WTC11 (cell line): ENCODE measurements at regions not wholly inside any gene's neighbourhood (a gene's known extent, or its start where the extent isn't known, plus 50 kb on each side); places are given as distances from the start of the nearest gene placed in this dataset.

Experiments
- ATAC-seq: fragments of 200-7000 bp; cut with Tn5 transposase; 2 replicates; pipeline ENCODE4 v1.10.0; 2021; ENCODE audit warnings: mild to moderate bottlenecking, moderate library complexity
- CTCF ChIA-PET: fragments of 300-600 bp; sonication (Branson Sonifier 250); formaldehyde crosslinking; loops from one replicate; lab custom pipeline; 2021; ENCODE audit warnings: antibody characterized with exemption; lab: Charles Lee
- POLR2A ChIA-PET: fragments of 350-600 bp; sonication (Branson Sonifier 250); formaldehyde crosslinking; loops from one replicate; lab custom pipeline; 2021; ENCODE audit warnings: antibody characterized with exemption; lab: Charles Lee
- DNase-seq: peaks from one replicate; pipeline ENCODE4 v3.0.0; 2021; ENCODE audit warnings: low spot score
- H3K27ac Mint-ChIP-seq: 2 replicates; pipeline ENCODE4 v1.8.0; 2021; ENCODE audit warnings: mixed read lengths
- H3K27me3 Mint-ChIP-seq: 2 replicates; pipeline ENCODE4 v1.8.0; 2021; ENCODE audit warnings: low read depth, mild to moderate bottlenecking, moderate library complexity, mixed read lengths
- H3K36me3 Mint-ChIP-seq: 2 replicates; pipeline ENCODE4 v1.8.0; 2021; ENCODE audit warnings: mixed read lengths
- H3K4me1 Mint-ChIP-seq: 2 replicates; pipeline ENCODE4 v1.8.0; 2022; ENCODE audit warnings: mixed read lengths
- H3K4me3 Mint-ChIP-seq: 2 replicates; pipeline ENCODE4 v1.8.0; 2021; ENCODE audit warnings: mild to moderate bottlenecking, moderate library complexity, mixed read lengths
- H3K9me3 Mint-ChIP-seq: 2 replicates; pipeline ENCODE4 v1.8.0; 2021; ENCODE audit warnings: mixed read lengths
- ETV6 ChIP-seq: sonication (generic); formaldehyde crosslinking; IDR thresholded peaks from 2 replicates; pipeline ENCODE4 v1.8.1; 2022; ENCODE audit warnings: mild to moderate bottlenecking, missing genetic modification reagents
- JAZF1 ChIP-seq: fragments of 250-450 bp; sonication (Bioruptor Pico); IDR thresholded peaks from 2 replicates; pipeline ENCODE4 v1.9.0; 2021; ENCODE audit warnings: moderate library complexity, mild to moderate bottlenecking, inconsistent platforms
- MYBL2 ChIP-seq: sonication (generic); formaldehyde crosslinking; IDR thresholded peaks from 2 replicates; pipeline ENCODE4 v1.8.1; 2023; ENCODE audit warnings: mild to moderate bottlenecking, moderate library complexity, missing genetic modification reagents
- ZNF263 ChIP-seq: sonication (generic); formaldehyde crosslinking; IDR thresholded peaks from 2 replicates; pipeline ENCODE4 v1.8.1; 2022; ENCODE audit warnings: low read depth, mild to moderate bottlenecking, moderate library complexity, missing genetic modification reagents
- TF ChIP-seq, protein P1 (sequence below): sonication (generic); formaldehyde crosslinking; IDR thresholded peaks from 2 replicates; pipeline ENCODE4 v1.8.1; 2022; ENCODE audit warnings: missing genetic modification reagents, borderline replicate concordance
- TF ChIP-seq, protein P2 (sequence below): sonication (generic); formaldehyde crosslinking; conservative IDR thresholded peaks from 2 replicates; pipeline ENCODE4 v1.8.1; 2023; ENCODE audit warnings: mild to moderate bottlenecking, low read depth, missing genetic modification reagents, moderate library complexity
- TF ChIP-seq, protein P3 (sequence below): sonication (generic); formaldehyde crosslinking; IDR thresholded peaks from 2 replicates; pipeline ENCODE4 v1.8.0; 2022; ENCODE audit warnings: mild to moderate bottlenecking, missing genetic modification reagents
- TF ChIP-seq, protein P4 (sequence below): sonication (generic); formaldehyde crosslinking; IDR thresholded peaks from 2 replicates; pipeline ENCODE4 v1.8.1; 2022; ENCODE audit warnings: low read depth, missing genetic modification reagents, borderline replicate concordance
- TF ChIP-seq, protein P5 (sequence below): fragments of 250-450 bp; sonication (Bioruptor Pico); IDR thresholded peaks from 2 replicates; pipeline ENCODE4 v1.9.0; 2021; ENCODE audit warnings: moderate library complexity, mild to moderate bottlenecking, inconsistent platforms, borderline replicate concordance
- TF ChIP-seq, protein P6 (sequence below): sonication (generic); formaldehyde crosslinking; IDR thresholded peaks from 2 replicates; pipeline ENCODE4 v1.8.1; 2023; ENCODE audit warnings: mild to moderate bottlenecking, missing genetic modification reagents
- TF ChIP-seq, protein P7 (sequence below): sonication (generic); formaldehyde crosslinking; IDR thresholded peaks from 2 replicates; pipeline ENCODE4 v1.8.1; 2023; ENCODE audit warnings: mild to moderate bottlenecking, missing genetic modification reagents, moderate library complexity
- TF ChIP-seq, protein P8 (sequence below): sonication (generic); formaldehyde crosslinking; IDR thresholded peaks from 2 replicates; pipeline ENCODE4 v1.8.0; 2023; ENCODE audit warnings: missing genetic modification reagents
- TF ChIP-seq, protein P9 (sequence below): sonication (generic); formaldehyde crosslinking; IDR thresholded peaks from 2 replicates; pipeline ENCODE4 v1.8.1; 2023; ENCODE audit warnings: mild to moderate bottlenecking, missing genetic modification reagents, borderline replicate concordance

DNA sequence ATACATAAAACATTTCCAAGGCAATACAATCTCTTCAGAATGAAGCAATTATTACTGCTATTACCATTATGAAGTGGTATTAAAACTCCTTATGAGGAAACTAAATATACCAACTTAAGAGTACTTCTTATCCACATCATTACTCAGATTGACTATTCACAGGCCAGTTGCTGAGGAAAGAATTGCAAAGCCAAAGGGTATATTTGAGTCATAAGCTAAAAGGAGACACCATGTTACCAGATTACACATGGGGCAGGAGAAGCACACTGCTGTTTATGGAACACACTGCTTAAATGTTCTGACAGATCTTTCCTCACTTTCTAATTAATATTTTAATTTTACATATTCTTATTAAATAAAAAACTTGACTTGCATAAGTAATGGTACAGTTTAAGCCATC, 1726.4 kb upstream of the NUDT12 start (continued):
- TF ChIP-seq, protein P1, sequence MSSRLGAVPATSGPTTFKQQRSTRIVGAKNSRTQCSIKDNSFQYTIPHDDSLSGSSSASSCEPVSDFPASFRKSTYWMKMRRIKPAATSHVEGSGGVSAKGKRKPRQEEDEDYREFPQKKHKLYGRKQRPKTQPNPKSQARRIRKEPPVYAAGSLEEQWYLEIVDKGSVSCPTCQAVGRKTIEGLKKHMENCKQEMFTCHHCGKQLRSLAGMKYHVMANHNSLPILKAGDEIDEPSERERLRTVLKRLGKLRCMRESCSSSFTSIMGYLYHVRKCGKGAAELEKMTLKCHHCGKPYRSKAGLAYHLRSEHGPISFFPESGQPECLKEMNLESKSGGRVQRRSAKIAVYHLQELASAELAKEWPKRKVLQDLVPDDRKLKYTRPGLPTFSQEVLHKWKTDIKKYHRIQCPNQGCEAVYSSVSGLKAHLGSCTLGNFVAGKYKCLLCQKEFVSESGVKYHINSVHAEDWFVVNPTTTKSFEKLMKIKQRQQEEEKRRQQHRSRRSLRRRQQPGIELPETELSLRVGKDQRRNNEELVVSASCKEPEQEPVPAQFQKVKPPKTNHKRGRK (CRISPR knock-in tag), result no peak
- TF ChIP-seq, protein P2, sequence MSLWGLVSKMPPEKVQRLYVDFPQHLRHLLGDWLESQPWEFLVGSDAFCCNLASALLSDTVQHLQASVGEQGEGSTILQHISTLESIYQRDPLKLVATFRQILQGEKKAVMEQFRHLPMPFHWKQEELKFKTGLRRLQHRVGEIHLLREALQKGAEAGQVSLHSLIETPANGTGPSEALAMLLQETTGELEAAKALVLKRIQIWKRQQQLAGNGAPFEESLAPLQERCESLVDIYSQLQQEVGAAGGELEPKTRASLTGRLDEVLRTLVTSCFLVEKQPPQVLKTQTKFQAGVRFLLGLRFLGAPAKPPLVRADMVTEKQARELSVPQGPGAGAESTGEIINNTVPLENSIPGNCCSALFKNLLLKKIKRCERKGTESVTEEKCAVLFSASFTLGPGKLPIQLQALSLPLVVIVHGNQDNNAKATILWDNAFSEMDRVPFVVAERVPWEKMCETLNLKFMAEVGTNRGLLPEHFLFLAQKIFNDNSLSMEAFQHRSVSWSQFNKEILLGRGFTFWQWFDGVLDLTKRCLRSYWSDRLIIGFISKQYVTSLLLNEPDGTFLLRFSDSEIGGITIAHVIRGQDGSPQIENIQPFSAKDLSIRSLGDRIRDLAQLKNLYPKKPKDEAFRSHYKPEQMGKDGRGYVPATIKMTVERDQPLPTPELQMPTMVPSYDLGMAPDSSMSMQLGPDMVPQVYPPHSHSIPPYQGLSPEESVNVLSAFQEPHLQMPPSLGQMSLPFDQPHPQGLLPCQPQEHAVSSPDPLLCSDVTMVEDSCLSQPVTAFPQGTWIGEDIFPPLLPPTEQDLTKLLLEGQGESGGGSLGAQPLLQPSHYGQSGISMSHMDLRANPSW, result no peak
- no peak for TF ChIP-seq MYBL2 (CRISPR knock-in tag)
- TF ChIP-seq, protein P3, sequence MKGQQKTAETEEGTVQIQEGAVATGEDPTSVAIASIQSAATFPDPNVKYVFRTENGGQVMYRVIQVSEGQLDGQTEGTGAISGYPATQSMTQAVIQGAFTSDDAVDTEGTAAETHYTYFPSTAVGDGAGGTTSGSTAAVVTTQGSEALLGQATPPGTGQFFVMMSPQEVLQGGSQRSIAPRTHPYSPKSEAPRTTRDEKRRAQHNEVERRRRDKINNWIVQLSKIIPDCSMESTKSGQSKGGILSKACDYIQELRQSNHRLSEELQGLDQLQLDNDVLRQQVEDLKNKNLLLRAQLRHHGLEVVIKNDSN, result no peak
- TF ChIP-seq, protein P4, sequence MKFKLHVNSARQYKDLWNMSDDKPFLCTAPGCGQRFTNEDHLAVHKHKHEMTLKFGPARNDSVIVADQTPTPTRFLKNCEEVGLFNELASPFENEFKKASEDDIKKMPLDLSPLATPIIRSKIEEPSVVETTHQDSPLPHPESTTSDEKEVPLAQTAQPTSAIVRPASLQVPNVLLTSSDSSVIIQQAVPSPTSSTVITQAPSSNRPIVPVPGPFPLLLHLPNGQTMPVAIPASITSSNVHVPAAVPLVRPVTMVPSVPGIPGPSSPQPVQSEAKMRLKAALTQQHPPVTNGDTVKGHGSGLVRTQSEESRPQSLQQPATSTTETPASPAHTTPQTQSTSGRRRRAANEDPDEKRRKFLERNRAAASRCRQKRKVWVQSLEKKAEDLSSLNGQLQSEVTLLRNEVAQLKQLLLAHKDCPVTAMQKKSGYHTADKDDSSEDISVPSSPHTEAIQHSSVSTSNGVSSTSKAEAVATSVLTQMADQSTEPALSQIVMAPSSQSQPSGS, result no peak
- TF ChIP-seq, protein P5, sequence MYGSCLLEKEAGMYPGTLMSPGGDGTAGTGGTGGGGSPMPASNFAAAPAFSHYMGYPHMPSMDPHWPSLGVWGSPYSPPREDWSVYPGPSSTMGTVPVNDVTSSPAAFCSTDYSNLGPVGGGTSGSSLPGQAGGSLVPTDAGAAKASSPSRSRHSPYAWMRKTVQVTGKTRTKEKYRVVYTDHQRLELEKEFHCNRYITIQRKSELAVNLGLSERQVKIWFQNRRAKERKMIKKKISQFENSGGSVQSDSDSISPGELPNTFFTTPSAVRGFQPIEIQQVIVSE (CRISPR knock-in tag), result no peak
- no peak for TF ChIP-seq JAZF1 (CRISPR knock-in tag)
- TF ChIP-seq, protein P6, sequence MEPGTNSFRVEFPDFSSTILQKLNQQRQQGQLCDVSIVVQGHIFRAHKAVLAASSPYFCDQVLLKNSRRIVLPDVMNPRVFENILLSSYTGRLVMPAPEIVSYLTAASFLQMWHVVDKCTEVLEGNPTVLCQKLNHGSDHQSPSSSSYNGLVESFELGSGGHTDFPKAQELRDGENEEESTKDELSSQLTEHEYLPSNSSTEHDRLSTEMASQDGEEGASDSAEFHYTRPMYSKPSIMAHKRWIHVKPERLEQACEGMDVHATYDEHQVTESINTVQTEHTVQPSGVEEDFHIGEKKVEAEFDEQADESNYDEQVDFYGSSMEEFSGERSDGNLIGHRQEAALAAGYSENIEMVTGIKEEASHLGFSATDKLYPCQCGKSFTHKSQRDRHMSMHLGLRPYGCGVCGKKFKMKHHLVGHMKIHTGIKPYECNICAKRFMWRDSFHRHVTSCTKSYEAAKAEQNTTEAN (CRISPR knock-in tag), result no peak
- TF ChIP-seq ETV6 (CRISPR knock-in tag), result no peak
- TF ChIP-seq, protein P7, sequence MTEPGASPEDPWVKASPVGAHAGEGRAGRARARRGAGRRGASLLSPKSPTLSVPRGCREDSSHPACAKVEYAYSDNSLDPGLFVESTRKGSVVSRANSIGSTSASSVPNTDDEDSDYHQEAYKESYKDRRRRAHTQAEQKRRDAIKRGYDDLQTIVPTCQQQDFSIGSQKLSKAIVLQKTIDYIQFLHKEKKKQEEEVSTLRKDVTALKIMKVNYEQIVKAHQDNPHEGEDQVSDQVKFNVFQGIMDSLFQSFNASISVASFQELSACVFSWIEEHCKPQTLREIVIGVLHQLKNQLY (CRISPR knock-in tag), result no peak
- TF ChIP-seq, protein P8, sequence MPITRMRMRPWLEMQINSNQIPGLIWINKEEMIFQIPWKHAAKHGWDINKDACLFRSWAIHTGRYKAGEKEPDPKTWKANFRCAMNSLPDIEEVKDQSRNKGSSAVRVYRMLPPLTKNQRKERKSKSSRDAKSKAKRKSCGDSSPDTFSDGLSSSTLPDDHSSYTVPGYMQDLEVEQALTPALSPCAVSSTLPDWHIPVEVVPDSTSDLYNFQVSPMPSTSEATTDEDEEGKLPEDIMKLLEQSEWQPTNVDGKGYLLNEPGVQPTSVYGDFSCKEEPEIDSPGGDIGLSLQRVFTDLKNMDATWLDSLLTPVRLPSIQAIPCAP (CRISPR knock-in tag), result no peak

DNA sequence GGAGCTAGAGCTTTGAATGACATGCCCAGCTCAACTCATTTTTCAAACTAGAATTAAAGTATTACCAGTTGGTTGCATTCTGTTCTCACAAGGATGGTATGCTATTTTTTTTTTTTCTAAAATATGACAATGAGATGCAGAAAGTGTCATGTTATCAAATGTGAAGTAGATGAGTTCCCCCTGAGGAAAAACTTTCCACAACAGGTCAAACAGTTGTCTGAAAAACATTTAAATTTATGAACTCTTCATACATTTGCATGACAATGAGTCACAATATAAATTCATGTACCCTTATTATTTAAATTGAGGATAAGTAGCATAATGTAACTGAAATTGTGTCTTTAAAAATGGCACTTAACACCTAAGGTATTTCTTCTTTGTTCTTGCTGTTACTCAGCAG, 1720.5 kb upstream of the NUDT12 start:
- no peak overlapping the region for H3K27ac Mint-ChIP-seq
- H3K4me3 Mint-ChIP-seq, result no peak overlapping the region
- TF ChIP-seq ZNF263 (CRISPR knock-in tag), result no peak
- TF ChIP-seq, protein P9, sequence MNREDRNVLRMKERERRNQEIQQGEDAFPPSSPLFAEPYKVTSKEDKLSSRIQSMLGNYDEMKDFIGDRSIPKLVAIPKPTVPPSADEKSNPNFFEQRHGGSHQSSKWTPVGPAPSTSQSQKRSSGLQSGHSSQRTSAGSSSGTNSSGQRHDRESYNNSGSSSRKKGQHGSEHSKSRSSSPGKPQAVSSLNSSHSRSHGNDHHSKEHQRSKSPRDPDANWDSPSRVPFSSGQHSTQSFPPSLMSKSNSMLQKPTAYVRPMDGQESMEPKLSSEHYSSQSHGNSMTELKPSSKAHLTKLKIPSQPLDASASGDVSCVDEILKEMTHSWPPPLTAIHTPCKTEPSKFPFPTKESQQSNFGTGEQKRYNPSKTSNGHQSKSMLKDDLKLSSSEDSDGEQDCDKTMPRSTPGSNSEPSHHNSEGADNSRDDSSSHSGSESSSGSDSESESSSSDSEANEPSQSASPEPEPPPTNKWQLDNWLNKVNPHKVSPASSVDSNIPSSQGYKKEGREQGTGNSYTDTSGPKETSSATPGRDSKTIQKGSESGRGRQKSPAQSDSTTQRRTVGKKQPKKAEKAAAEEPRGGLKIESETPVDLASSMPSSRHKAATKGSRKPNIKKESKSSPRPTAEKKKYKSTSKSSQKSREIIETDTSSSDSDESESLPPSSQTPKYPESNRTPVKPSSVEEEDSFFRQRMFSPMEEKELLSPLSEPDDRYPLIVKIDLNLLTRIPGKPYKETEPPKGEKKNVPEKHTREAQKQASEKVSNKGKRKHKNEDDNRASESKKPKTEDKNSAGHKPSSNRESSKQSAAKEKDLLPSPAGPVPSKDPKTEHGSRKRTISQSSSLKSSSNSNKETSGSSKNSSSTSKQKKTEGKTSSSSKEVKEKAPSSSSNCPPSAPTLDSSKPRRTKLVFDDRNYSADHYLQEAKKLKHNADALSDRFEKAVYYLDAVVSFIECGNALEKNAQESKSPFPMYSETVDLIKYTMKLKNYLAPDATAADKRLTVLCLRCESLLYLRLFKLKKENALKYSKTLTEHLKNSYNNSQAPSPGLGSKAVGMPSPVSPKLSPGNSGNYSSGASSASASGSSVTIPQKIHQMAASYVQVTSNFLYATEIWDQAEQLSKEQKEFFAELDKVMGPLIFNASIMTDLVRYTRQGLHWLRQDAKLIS (CRISPR knock-in tag), result no peak
- TF ChIP-seq, all 79 proteins: peak for 0
- peaks cover 4% of the 10 kb centered on the region; the same call in 1 of the 2 replicates for H3K9me3 Mint-ChIP-seq
- no peaks in the 10 kb centered on the region for H3K27me3 Mint-ChIP-seq
- 0 out of 2 replicates have a peak, but pooled peaks cover 3% of the 10 kb centered on the region for H3K4me1 Mint-ChIP-seq
- DNase-seq (no peak), ATAC-seq (no peak)
- ChIA-PET CTCF (no interaction called here), POLR2A (no interaction called here)
- no peaks in the 10 kb centered on the region for H3K36me3 Mint-ChIP-seq
